ES-I3 (cell line): ENCODE measurements at regions not wholly inside any gene's neighbourhood (a gene's known extent, or its start where the extent isn't known, plus 50 kb on each side); places are given as distances from the start of the nearest gene placed in this dataset.

Experiments
- H3K36me3 ChIP-seq: 2 replicates; pipeline ENCODE4 v1.6.1; 2013; ENCODE audit warnings: mild to moderate bottlenecking, low read length, control low read depth, moderate library complexity; ENCODE audit not compliant: insufficient read depth
- H3K4me1 ChIP-seq: 2 replicates; pipeline ENCODE4 v1.6.1; 2013; ENCODE audit warnings: mild to moderate bottlenecking, control low read depth, low read length; ENCODE audit not compliant: insufficient read depth
- H3K9ac ChIP-seq: 2 replicates; pipeline ENCODE4 v1.6.1; 2013; ENCODE audit warnings: low read depth, mild to moderate bottlenecking, low read length, moderate library complexity
- H3K9me3 ChIP-seq: 2 replicates; pipeline ENCODE4 v1.6.1; 2013; ENCODE audit warnings: mild to moderate bottlenecking, low read length, moderate library complexity; ENCODE audit not compliant: control insufficient read depth, insufficient read depth

DNA sequence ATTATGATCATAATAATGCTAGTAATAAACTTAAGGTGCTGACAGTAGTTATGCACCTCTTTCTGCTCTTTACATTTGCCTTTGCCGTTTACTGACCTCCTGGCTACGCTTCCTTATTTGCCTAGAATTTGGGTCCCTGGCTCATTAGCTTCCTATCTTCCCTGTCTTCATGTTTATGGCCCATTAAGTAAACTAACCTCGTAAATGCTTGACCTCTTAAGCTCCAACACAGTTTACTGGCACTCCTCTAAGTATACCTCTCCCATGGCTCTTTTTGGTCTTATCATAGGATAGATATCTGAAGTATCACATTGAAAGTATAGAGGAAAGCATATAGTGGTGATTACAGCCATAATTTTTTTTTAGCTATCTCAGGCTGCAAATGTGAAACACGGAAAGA, 657.3 kb upstream of the SLC39A10 start:
- Histone ChIP-seq H3K9ac (no peak overlapping the region), H3K4me1 (no peaks in the 10 kb centered on the region), H3K9me3 (no peaks in the 10 kb centered on the region), H3K36me3 (no peaks in the 10 kb centered on the region)

DNA sequence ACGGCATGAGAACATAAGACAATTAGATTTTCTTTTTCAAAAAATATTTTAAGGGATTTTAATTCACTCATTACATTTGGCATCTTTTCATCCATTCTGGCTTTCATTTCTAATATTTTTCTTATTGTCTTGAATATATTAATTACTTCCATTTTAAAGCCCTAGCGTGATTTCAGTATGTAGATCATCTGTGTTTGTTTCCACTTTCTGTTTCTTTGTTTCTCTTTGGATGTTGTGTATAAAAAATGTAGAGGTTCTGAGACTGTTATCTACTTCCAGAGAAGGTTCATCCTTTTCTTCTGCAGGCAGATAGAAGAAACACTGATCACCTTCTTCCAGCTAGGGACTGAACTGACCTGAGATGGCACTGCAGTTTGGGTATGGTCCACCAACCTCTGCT, 664.4 kb upstream of the SLC39A10 start:
- Histone ChIP-seq H3K9ac (no peak overlapping the region), H3K36me3 (no peaks in the 10 kb centered on the region), H3K4me1 (no peaks in the 10 kb centered on the region), H3K9me3 (no peaks in the 10 kb centered on the region)

DNA sequence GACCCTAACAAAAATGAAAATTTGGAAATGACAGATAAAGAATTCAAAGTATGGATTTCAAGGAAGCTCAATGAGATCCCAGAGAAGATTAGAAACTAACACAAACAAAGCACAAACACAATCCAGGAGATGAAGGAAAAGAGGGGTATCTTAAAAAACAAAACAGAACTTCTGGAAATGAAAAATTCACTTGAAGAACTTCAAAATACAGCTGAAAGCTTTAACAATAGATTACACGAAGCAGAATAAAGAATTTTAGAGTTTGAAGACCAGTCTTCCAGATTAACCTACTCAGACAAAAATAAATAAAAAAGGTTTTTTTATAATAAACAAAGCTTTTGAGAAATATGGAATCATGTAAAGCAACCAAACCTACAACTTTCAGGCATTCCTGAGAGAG, 671.8 kb upstream of the SLC39A10 start:
- Histone ChIP-seq H3K9ac (no peak overlapping the region), H3K9me3 (0 out of 2 replicates have a peak, but pooled peaks cover 4% of the 10 kb centered on the region), H3K36me3 (no peaks in the 10 kb centered on the region), H3K4me1 (no peaks in the 10 kb centered on the region)

DNA sequence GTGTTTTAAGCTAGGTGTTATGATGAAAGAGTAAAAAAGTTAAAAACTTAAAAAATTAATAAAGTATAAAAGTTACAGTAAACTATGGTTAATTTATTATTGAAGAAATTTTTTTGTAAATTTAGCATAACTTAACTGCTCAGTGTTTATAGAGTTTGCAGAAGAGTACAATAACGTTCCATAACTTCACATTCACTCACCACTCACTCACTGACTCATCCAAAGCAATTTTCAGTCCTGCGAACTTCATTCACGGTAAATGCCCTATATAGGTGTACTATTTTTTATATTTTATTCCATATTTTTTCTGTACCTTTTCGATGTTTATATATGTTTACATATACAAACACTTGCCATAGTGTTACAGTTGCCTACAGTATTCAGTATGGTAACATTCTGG, 694.8 kb upstream of the SLC39A10 start:
- no peaks in the 10 kb centered on the region for H3K36me3 ChIP-seq
- no peak overlapping the region for H3K9ac ChIP-seq
- no peaks in the 10 kb centered on the region for H3K9me3 ChIP-seq
- no peaks in the 10 kb centered on the region for H3K4me1 ChIP-seq

DNA sequence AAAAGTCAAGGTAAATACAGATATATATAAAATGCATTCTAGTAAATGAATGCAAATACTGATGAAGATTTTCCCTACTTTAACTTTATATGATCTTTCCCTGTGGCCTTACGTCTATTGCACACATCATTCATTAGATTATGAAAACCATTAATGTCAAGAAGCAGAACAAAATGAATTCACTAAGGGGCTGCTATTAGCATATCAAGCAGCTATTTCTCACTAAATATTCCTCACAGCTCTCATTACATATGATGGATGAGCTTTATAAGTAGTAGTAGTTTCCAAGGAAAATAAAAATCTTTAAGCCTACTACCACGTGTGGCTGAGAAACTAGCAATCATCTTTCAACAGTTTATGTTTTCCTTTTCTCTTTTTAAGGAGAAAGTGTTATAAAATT, 702.8 kb upstream of the SLC39A10 start:
- Histone ChIP-seq H3K4me1 (no peaks in the 10 kb centered on the region), H3K9ac (no peak overlapping the region), H3K9me3 (no peaks in the 10 kb centered on the region), H3K36me3 (no peaks in the 10 kb centered on the region)

DNA sequence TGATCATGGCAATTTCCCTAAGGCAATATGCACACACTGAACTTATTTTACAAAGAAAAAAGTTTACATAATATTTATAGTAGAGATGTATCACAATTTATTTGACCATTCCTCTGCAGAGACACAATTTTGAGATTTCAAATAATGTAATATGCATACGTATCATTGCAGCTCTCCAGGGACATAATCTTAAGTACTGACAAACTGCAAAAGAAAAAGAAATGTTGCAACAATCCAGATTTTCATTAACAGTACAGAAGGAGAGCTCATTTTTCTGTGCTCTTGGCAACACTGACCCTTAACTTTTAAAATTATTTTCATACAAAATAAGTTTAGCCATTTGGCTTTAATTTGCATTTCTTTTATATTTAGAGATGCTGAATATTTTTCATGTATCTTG, 710.2 kb upstream of the SLC39A10 start:
- no peaks in the 10 kb centered on the region for H3K4me1 ChIP-seq
- no peaks in the 10 kb centered on the region for H3K9me3 ChIP-seq
- H3K36me3 ChIP-seq, result no peaks in the 10 kb centered on the region
- no peak overlapping the region for H3K9ac ChIP-seq

DNA sequence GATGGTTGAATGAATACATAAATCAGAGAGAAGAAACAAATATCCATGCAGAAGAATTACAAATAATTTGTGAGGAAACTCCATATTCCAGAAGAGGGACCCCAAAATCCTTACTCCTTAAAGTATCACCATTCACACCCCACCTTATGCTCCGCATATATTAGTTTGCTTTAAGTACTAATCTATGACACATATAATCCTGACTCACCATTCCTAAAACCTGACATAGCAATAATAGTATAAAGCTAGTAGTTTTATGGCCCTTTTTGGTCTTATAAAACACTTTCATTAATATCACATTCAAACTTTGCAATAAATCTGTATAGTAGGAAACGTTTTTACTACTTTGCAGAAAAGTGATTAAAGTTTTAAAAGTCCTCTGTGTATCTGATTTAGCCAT, 719.0 kb upstream of the SLC39A10 start:
- H3K36me3 ChIP-seq, result no peaks in the 10 kb centered on the region
- no peak overlapping the region for H3K9ac ChIP-seq
- no peaks in the 10 kb centered on the region for H3K4me1 ChIP-seq
- no peaks in the 10 kb centered on the region for H3K9me3 ChIP-seq

DNA sequence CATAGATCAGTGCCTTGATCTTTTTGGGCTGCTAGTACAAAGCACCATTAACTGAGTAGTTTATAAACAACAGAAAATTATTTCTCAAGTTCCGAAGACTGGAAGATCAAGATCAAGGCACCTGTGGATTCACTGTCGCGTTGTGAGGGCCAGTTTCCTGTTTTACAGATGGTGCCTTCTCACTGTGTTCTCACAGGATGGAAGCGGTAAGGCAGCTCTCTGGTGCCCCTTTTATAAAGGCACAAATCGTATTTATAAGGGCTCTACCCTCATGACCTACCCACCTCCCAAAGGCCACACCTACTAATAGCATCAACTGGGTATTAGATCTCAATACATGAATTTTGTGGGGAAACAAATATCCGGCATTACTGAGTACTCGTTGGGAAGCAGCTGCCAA, 729.5 kb upstream of the SLC39A10 start:
- no peaks in the 10 kb centered on the region for H3K4me1 ChIP-seq
- H3K9ac ChIP-seq, result no peak overlapping the region
- no peaks in the 10 kb centered on the region for H3K36me3 ChIP-seq
- no peaks in the 10 kb centered on the region for H3K9me3 ChIP-seq

DNA sequence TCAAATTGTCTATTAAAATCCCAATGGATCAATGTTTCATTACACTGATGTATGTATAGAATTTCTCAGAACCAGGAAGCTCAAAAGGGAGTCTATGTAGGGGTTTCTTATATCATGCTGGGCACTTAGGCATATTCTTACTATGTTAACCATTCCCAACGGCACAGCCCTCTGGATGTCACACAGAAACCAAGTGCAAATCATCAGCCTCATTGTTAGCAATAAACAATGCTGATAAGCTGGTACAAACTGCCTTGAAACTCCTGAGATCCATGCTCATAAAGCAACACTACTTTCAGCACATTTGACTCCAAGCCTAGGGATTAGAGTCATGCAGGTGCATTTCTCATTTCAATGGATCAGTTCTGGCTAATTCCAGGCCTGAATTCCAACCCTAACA, 730.2 kb upstream of the SLC39A10 start:
- no peak overlapping the region for H3K9ac ChIP-seq
- no peaks in the 10 kb centered on the region for H3K36me3 ChIP-seq
- H3K4me1 ChIP-seq, result no peaks in the 10 kb centered on the region
- no peaks in the 10 kb centered on the region for H3K9me3 ChIP-seq

DNA sequence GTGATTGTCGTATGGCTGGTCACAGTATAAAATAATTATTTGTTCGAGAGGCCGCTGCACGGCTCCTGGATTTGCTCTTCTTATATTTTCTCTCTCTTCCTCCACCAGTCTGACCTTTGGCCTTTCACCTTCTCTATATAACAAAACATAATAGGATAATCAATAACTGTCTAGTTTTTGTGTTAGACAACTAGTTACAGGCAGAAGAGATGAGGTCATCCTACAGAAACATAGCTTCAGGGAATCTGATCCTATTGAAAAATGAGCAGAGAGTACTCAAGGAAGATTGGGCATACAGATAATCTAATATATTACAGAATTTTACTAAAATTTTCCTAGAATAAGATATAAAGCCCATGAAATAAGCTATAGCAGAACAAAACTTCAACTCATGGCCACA, 731.3 kb upstream of the SLC39A10 start:
- H3K4me1 ChIP-seq, result no peaks in the 10 kb centered on the region
- H3K36me3 ChIP-seq, result no peaks in the 10 kb centered on the region
- H3K9me3 ChIP-seq, result no peaks in the 10 kb centered on the region
- no peak overlapping the region for H3K9ac ChIP-seq

DNA sequence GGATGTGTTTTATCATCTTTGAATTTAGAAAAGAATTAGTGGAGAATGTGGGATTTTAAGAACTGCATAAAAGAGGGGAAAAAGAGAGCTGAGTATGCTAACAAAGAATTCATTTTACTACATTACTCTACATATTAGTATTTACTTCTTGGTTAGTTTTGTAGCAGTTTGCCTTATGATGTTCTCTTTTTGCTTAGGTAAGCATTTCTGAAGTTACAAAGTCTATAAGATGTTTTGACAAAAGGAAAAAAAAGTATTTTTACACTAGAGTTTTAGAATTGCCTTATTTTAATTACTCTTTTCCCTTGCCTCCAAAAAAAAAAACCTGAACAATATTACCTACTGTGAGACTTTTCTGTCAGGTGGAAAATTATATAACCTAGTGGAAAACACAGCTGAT, 739.5 kb upstream of the SLC39A10 start:
- no peak overlapping the region for H3K9ac ChIP-seq
- H3K36me3 ChIP-seq, result no peaks in the 10 kb centered on the region
- H3K4me1 ChIP-seq, result no peaks in the 10 kb centered on the region
- no peaks in the 10 kb centered on the region for H3K9me3 ChIP-seq

DNA sequence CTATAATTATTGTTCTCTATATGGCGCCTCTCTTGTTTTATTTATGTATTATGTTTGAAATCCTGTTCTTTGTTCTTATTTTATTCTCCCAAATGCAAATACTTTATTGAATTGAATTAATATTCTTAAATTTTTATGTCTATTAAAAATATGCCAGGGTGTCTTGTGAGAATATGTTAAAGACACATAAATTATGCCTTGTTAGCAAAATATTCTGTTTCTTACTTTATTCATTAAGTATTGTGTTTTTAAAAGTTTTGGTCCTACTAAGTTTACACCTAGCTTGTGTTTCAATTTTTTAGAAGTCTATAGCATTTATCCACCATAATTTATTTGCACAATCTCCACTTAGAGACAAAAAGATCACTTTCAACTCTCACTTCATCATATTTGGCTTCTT, 741.5 kb upstream of the SLC39A10 start:
- Histone ChIP-seq H3K9ac (no peak overlapping the region), H3K4me1 (no peaks in the 10 kb centered on the region), H3K9me3 (no peaks in the 10 kb centered on the region), H3K36me3 (no peaks in the 10 kb centered on the region)

DNA sequence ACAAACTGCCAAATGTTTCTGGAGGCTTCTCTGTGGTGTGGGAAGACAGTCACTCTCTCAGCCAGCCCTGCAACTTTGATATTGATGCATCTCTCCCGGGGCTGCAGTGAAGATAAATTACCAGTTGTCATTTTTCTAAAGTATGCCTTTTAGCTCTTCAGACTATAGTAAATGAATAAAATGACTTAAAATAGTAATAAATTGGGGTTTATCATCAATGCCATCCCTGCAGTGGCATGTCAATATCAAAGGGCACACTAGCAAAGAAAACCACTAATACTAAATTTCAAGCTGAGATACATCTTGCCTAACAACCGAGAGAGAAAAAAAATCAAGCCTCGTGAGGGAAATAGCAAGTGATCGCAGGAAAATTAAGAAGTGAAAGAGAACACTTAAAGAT, 749.5 kb upstream of the SLC39A10 start:
- H3K9ac ChIP-seq, result no peak overlapping the region
- H3K4me1 ChIP-seq, result no peaks in the 10 kb centered on the region
- H3K36me3 ChIP-seq, result no peaks in the 10 kb centered on the region
- H3K9me3 ChIP-seq, result no peaks in the 10 kb centered on the region

DNA sequence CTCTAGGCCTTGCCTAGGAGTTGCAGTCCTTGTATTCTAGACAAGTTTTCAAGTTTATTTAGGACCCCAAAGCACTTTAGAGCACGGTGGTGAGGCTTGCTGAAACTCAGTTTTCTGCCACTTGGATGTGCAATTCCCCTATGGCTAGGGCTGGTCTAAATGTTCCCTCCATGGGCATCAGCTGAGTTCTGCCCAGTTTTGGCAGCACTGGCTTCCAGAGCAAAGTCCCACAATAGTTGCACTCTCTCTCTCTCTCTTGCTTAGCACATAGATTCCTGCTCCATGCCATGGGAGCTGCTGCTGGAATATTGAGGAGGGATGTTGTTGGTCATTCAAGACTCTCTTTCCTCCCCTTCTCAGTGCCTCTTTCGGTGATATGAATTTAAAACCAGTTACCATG, 760.2 kb upstream of the SLC39A10 start:
- H3K9ac ChIP-seq, result no peak overlapping the region
- no peaks in the 10 kb centered on the region for H3K36me3 ChIP-seq
- no peaks in the 10 kb centered on the region for H3K9me3 ChIP-seq

DNA sequence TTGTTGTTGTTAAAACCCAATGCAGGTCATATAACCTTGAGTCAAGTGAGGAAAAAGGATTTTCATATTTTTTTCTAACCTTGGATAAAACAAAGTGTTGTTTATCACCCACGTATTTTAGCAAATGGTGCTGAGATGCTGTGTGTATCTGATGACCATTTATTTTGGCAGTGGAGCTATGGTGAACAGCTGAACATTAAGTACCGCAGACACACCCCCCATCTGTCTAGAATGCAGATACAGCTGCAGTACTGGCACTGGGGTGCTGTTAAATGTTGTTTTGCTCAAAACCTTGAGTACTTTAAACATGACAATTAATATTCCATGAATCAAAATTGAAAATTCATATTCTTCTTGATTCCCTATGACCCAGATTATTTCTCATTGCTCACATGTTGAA, 773.3 kb upstream of the SLC39A10 start:
- Histone ChIP-seq H3K4me1 (no peaks in the 10 kb centered on the region), H3K36me3 (no peaks in the 10 kb centered on the region), H3K9me3 (no peaks in the 10 kb centered on the region), H3K9ac (no peak overlapping the region)

More for the DNA sequence above, 760.2 kb upstream of the SLC39A10 start:
- no peaks in the 10 kb centered on the region for H3K4me1 ChIP-seq

DNA sequence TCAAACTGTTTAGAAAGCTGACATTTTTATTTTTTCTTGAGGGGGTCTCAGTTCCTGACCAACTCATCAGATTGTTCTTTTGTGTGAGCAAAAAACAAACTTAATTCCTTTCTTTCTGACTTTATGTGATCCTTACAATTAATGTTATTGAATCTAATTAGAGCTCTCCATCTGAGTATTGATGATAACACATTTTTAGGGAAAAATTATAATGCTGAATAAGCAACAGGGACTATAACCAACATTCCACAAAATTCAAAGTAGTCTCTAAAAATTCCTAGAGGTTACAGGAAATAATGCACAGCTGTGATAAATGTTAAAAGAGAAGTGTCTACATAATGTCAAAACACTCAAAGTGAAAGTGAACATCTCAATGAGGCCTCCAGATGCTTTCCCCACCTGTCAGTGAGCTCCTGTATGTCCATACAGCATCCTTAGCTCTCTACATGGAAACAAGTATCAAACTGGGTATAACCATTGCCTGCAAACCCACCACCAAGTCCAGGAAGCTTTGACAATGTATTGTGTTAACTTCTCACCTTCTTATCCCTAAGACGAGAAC, 786.0 kb upstream of the SLC39A10 start:
- Histone ChIP-seq H3K9me3 (no peaks in the 10 kb centered on the region), H3K9ac (no peak overlapping the region), H3K4me1 (no peaks in the 10 kb centered on the region), H3K36me3 (no peaks in the 10 kb centered on the region)
